ENCODE measurements at regions not wholly inside any gene's neighbourhood (a gene's known extent, or its start where the extent isn't known, plus 50 kb on each side); places are given as distances from the start of the nearest gene placed in this dataset.

DNA sequence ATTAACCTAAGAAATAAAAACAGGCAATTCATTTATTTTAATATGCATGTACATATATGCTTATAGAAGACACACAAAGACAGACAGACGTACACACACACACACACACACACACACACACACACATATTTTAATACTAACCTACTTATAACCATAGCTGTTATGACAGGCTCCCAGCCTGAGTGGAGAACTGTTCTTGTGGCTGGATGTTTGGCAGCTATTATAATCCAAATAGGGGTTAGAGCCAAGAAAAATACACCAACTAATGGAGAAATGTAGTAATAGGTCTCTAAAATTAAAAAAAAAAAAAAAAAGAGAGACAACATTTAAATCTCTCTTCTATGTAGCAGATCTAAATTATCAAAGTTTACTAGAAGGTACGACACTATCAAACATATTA lies 91.8 kb downstream of the SLC41A2 start:
- Histone ChIP-seq H3K4me1 (ENCODE audit: insufficient read depth, low read length, severe bottlenecking) (no peaks in the 10 kb centered on the region), H3K4me3 (ENCODE audit: low read depth, low read length, poor library complexity, severe bottlenecking) (no peak overlapping the region), H3K9ac (ENCODE audit: low read length) (no peak overlapping the region), H3K36me3 (ENCODE audit: insufficient read depth, low read length) (no peaks in the 10 kb centered on the region), H3K4me2 (ENCODE audit: low read length) (no peak overlapping the region), H3K27ac (ENCODE audit: low read depth, low read length, poor library complexity, severe bottlenecking) (no peak overlapping the region), H3K9me2 (ENCODE audit: low read depth, low read length) (no peaks in the 10 kb centered on the region), H3K27me3 (ENCODE audit: insufficient read depth, low read length) (no peaks in the 10 kb centered on the region), H2AFZ (ENCODE audit: low read length) (no peak overlapping the region), H3K79me2 (ENCODE audit: insufficient read depth, low read length) (no peaks in the 10 kb centered on the region), H4K20me1 (ENCODE audit: insufficient read depth, low read length) (no peaks in the 10 kb centered on the region), H3K9me3 (ENCODE audit: low read length) (no peaks in the 10 kb centered on the region), H3F3A (ENCODE audit: insufficient read depth, low read length) (no peaks in the 10 kb centered on the region)
- TF ChIP-seq EZH2 (IDR thresholded peaks at IDR 0.05; ENCODE audit: borderline replicate concordance, low read length): no peak
- TF ChIP-seq, protein P1, sequence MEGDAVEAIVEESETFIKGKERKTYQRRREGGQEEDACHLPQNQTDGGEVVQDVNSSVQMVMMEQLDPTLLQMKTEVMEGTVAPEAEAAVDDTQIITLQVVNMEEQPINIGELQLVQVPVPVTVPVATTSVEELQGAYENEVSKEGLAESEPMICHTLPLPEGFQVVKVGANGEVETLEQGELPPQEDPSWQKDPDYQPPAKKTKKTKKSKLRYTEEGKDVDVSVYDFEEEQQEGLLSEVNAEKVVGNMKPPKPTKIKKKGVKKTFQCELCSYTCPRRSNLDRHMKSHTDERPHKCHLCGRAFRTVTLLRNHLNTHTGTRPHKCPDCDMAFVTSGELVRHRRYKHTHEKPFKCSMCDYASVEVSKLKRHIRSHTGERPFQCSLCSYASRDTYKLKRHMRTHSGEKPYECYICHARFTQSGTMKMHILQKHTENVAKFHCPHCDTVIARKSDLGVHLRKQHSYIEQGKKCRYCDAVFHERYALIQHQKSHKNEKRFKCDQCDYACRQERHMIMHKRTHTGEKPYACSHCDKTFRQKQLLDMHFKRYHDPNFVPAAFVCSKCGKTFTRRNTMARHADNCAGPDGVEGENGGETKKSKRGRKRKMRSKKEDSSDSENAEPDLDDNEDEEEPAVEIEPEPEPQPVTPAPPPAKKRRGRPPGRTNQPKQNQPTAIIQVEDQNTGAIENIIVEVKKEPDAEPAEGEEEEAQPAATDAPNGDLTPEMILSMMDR (IDR thresholded peaks at IDR 0.05; ENCODE audit: low read length): no peak

DNA sequence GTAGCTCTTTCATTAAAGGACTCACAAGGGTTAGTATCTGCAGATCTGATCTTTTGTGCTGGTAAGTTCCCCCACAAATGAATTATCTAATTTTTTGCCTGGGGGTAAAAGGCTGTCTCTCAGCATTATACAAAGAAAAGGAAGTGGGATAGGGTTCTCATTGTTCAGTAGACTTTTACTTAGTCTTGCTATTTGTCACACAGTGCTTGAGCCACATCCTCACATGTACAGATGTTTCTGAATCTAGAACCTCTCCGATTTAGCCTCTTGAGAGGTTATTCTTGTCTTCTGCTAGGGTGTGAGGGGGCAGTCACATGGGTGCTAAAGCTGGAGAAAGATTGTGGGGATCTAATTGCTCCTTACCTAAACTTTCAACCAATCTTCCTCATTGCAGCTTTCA lies 93.0 kb downstream of the SLC41A2 start:
- Histone ChIP-seq H3K9me3 (ENCODE audit: low read length) (no peaks in the 10 kb centered on the region), H3F3A (ENCODE audit: insufficient read depth, low read length) (no peaks in the 10 kb centered on the region), H3K9ac (ENCODE audit: low read length) (no peak overlapping the region), H3K79me2 (ENCODE audit: insufficient read depth, low read length) (no peaks in the 10 kb centered on the region), H2AFZ (ENCODE audit: low read length) (no peak overlapping the region), H3K4me1 (ENCODE audit: insufficient read depth, low read length, severe bottlenecking) (no peaks in the 10 kb centered on the region), H3K36me3 (ENCODE audit: insufficient read depth, low read length) (no peaks in the 10 kb centered on the region), H3K9me2 (ENCODE audit: low read depth, low read length) (no peaks in the 10 kb centered on the region), H4K20me1 (ENCODE audit: insufficient read depth, low read length) (no peaks in the 10 kb centered on the region), H3K4me2 (ENCODE audit: low read length) (no peak overlapping the region), H3K4me3 (ENCODE audit: low read depth, low read length, poor library complexity, severe bottlenecking) (no peak overlapping the region), H3K27me3 (ENCODE audit: insufficient read depth, low read length) (no peaks in the 10 kb centered on the region), H3K27ac (ENCODE audit: low read depth, low read length, poor library complexity, severe bottlenecking) (no peak overlapping the region)
- TF ChIP-seq, protein P1 (IDR thresholded peaks at IDR 0.05; ENCODE audit: low read length): no peak
- no peak for TF ChIP-seq EZH2 (IDR thresholded peaks at IDR 0.05; ENCODE audit: borderline replicate concordance, low read length)

DNA sequence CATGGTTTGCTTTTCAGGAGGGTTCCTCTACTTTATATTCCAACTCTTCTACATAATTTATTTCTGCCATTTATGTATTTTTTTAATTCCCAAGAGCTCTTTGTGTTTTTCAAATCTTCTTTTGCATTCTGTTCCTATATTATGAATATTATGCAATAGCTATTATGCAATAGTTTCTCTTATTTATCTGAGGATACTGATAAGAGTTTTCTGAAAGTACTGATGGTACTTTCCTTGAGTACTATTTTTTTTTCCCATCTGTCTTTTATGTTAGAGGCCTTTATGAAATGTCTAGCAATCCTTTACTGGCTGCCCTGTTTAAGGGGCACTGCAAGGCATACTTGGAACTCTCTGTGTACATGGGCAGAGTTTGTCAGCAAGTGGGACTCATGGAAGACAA lies 93.4 kb downstream of the SLC41A2 start:
- H3K27ac ChIP-seq (ENCODE audit: low read depth, low read length, poor library complexity, severe bottlenecking): no peak overlapping the region

More for the DNA sequence above, 93.4 kb downstream of the SLC41A2 start:
- Histone ChIP-seq H3K9me2 (ENCODE audit: low read depth, low read length) (no peaks in the 10 kb centered on the region), H3K4me3 (ENCODE audit: low read depth, low read length, poor library complexity, severe bottlenecking) (no peak overlapping the region), H3K4me2 (ENCODE audit: low read length) (no peak overlapping the region), H4K20me1 (ENCODE audit: insufficient read depth, low read length) (no peaks in the 10 kb centered on the region), H2AFZ (ENCODE audit: low read length) (no peak overlapping the region), H3K4me1 (ENCODE audit: insufficient read depth, low read length, severe bottlenecking) (no peaks in the 10 kb centered on the region), H3K27me3 (ENCODE audit: insufficient read depth, low read length) (no peaks in the 10 kb centered on the region), H3K9me3 (ENCODE audit: low read length) (no peaks in the 10 kb centered on the region), H3F3A (ENCODE audit: insufficient read depth, low read length) (no peaks in the 10 kb centered on the region), H3K36me3 (ENCODE audit: insufficient read depth, low read length) (no peaks in the 10 kb centered on the region), H3K9ac (ENCODE audit: low read length) (no peak overlapping the region), H3K79me2 (ENCODE audit: insufficient read depth, low read length) (no peaks in the 10 kb centered on the region)
- TF ChIP-seq, protein P1 (IDR thresholded peaks at IDR 0.05; ENCODE audit: low read length): no peak
- TF ChIP-seq EZH2 (IDR thresholded peaks at IDR 0.05; ENCODE audit: borderline replicate concordance, low read length): no peak

All from OCI-LY1 (cell line).